IMR-90 (cell line): ENCODE measurements at regions not wholly inside any gene's neighbourhood (a gene's known extent, or its start where the extent isn't known, plus 50 kb on each side); places are given as distances from the start of the nearest gene placed in this dataset.
"Not testable (repeated sequence)": the region's sequence is repeated elsewhere in the genome, so short reads cannot be mapped to it uniquely, and the experiment has no call there.

Source experiments
- ATAC-seq: fragments of 200-7000 bp; cut with Tn5 transposase; 2 replicates; pipeline ENCODE4 v1.9.1; 2020; ENCODE audit warnings: low read depth, mild to moderate bottlenecking, moderate library complexity
- BruUV-seq: library from RNA; stranded (reverse); fragments of 400-500 nt; replicated peaks from 2 replicates; lab custom pipeline; 2021; lab: Mats Ljungman, UMichigan
- CTCF ChIA-PET: fragments of 300-600 bp; formaldehyde crosslinking; extraction: SDS; loops from one replicate; lab custom pipeline; 2021; ENCODE audit warnings: antibody characterized with exemption; lab: Yijun Ruan, JAX
- POLR2A ChIA-PET: fragments of 300-600 bp; sonication (Branson Sonifier 250); formaldehyde crosslinking; loops from one replicate; lab custom pipeline; 2022; ENCODE audit warnings: antibody characterized with exemption; ENCODE audit not compliant: unreplicated experiment; lab: Charles Lee
- DNase-seq: peaks from one replicate; pipeline ENCODE4 v3.0.0; 2013
- H2AFZ ChIP-seq: replicated peaks from 2 replicates; pipeline ENCODE3; 2013; ENCODE audit warnings: low read length, mild to moderate bottlenecking; ENCODE audit not compliant: poor library complexity
- H2AK5ac ChIP-seq: 2 replicates; pipeline ENCODE4 v1.6.1; 2013; ENCODE audit warnings: low read depth, low read length, inconsistent platforms
- H2AK9ac ChIP-seq: replicated peaks from 2 replicates; pipeline ENCODE3; 2013; ENCODE audit warnings: mild to moderate bottlenecking, low read depth, low read length, moderate library complexity; ENCODE audit not compliant: poor library complexity
- H2BK120ac ChIP-seq: 2 replicates; pipeline ENCODE4 v1.6.1; 2013; ENCODE audit warnings: low read depth, low read length, inconsistent platforms
- H2BK15ac ChIP-seq: 3 replicates; pipeline ENCODE4 v1.6.1; 2013; ENCODE audit warnings: low read depth, low read length, inconsistent platforms
- H2BK20ac ChIP-seq: 2 replicates; pipeline ENCODE4 v1.6.1; 2013; ENCODE audit warnings: low read depth, mild to moderate bottlenecking, inconsistent platforms, low read length, moderate library complexity
- H2BK5ac ChIP-seq: 2 replicates; pipeline ENCODE4 v1.6.1; 2013; ENCODE audit warnings: mild to moderate bottlenecking, low read depth, low read length, inconsistent platforms; ENCODE audit not compliant: poor library complexity, severe bottlenecking
- H3K14ac ChIP-seq: replicated peaks from 2 replicates; pipeline ENCODE4 v1.6.1; 2013; ENCODE audit warnings: low read depth, low read length, inconsistent platforms
- H3K18ac ChIP-seq: 2 replicates; pipeline ENCODE4 v1.6.1; 2013; ENCODE audit warnings: low read depth, low read length, control low read depth
- H3K23ac ChIP-seq: 2 replicates; pipeline ENCODE4 v1.6.1; 2013; ENCODE audit warnings: low read depth, low read length, inconsistent platforms
- H3K27ac ChIP-seq: 2 replicates; pipeline ENCODE4 v1.5.1; 2013; ENCODE audit warnings: mild to moderate bottlenecking, control low read depth, low read length; ENCODE audit not compliant: insufficient read depth
- H3K27me3 ChIP-seq: 2 replicates; pipeline ENCODE4 v1.6.1; 2013; ENCODE audit warnings: low read length; ENCODE audit not compliant: control insufficient read depth, insufficient read depth
- H3K36me3 ChIP-seq: 2 replicates; pipeline ENCODE4 v1.6.1; 2013; ENCODE audit warnings: low read length, mixed read lengths; ENCODE audit not compliant: control insufficient read depth, insufficient read depth
- H3K4ac ChIP-seq: 2 replicates; pipeline ENCODE4 v1.6.1; 2013; ENCODE audit warnings: low read depth, low read length, inconsistent platforms
- H3K4me1 ChIP-seq: 2 replicates; pipeline ENCODE4 v1.6.1; 2013; ENCODE audit warnings: low read length, mixed read lengths; ENCODE audit not compliant: control insufficient read depth, insufficient read depth
- H3K4me2 ChIP-seq: 2 replicates; pipeline ENCODE4 v1.6.1; 2013; ENCODE audit warnings: low read depth, mild to moderate bottlenecking, control low read depth, low read length, moderate library complexity
- H3K4me3 ChIP-seq: 2 replicates; pipeline ENCODE4 v1.5.1; 2013; ENCODE audit warnings: low read depth, mild to moderate bottlenecking, control low read depth, low read length, moderate library complexity; ENCODE audit not compliant: insufficient read depth
- H3K56ac ChIP-seq: 2 replicates; pipeline ENCODE4 v1.6.1; 2013; ENCODE audit warnings: low read length, inconsistent platforms; ENCODE audit not compliant: insufficient read depth; ENCODE audit errors: extremely low read depth
- H3K79me1 ChIP-seq, 2 experiments: 2 replicates each; pipeline ENCODE4 v1.6.1; 2013; ENCODE audit warnings: low read length in 2 of 2, inconsistent platforms in 1 of 2, low read depth in 1 of 2
- H3K9ac ChIP-seq: 2 replicates; pipeline ENCODE4 v1.6.1; 2013; ENCODE audit warnings: low read depth, low read length, control low read depth
- H3K9me1 ChIP-seq: 2 replicates; pipeline ENCODE4 v1.6.1; 2013; ENCODE audit warnings: low read length, inconsistent platforms; ENCODE audit not compliant: insufficient read depth
- H3K9me3 ChIP-seq: 2 replicates; pipeline ENCODE4 v1.6.1; 2013; ENCODE audit warnings: low read length; ENCODE audit not compliant: control insufficient read depth, insufficient read depth
- H4K20me1 ChIP-seq: 2 replicates; pipeline ENCODE4 v1.6.1; 2013; ENCODE audit warnings: low read length, inconsistent platforms; ENCODE audit not compliant: insufficient read depth
- H4K5ac ChIP-seq: 2 replicates; pipeline ENCODE4 v1.6.1; 2013; ENCODE audit warnings: mild to moderate bottlenecking, low read depth, low read length, control low read depth
- H4K8ac ChIP-seq, 2 experiments: 2 replicates each; pipeline ENCODE4 v1.6.1; 2013; ENCODE audit warnings: low read depth in 2 of 2, low read length in 2 of 2, control low read depth in 1 of 2, inconsistent platforms in 1 of 2
- H4K91ac ChIP-seq: 2 replicates; pipeline ENCODE4 v1.6.1; 2013; ENCODE audit warnings: low read depth, low read length, inconsistent platforms; ENCODE audit not compliant: insufficient read depth
- BHLHE40 ChIP-seq: fragments of 150-350 bp; IDR thresholded peaks from 2 replicates; pipeline ENCODE4 v1.6.1; 2016; ENCODE audit warnings: mild to moderate bottlenecking, low read depth, low read length
- CHD1 ChIP-seq: IDR thresholded peaks from 2 replicates; pipeline ENCODE4 v1.6.1; 2012; ENCODE audit warnings: low read depth, low read length, improper control_type of control experiment
- CTCF ChIP-seq: conservative IDR thresholded peaks from 2 replicates; pipeline ENCODE4 v1.5.1; 2012; ENCODE audit warnings: mild to moderate bottlenecking, low read depth, low read length, improper control_type of control experiment
- ELK1 ChIP-seq: fragments of 150-350 bp; IDR thresholded peaks from 2 replicates; pipeline ENCODE4 v1.6.1; 2016; ENCODE audit warnings: low read depth, mild to moderate bottlenecking, low read length, moderate library complexity, borderline replicate concordance
- MAZ ChIP-seq: IDR thresholded peaks from 2 replicates; pipeline ENCODE4 v1.6.1; 2012; ENCODE audit warnings: low read depth, mild to moderate bottlenecking, low read length, improper control_type of control experiment, moderate library complexity, borderline replicate concordance
- MXI1 ChIP-seq: IDR thresholded peaks from 2 replicates; pipeline ENCODE4 v1.6.1; 2012; ENCODE audit warnings: low read depth, mild to moderate bottlenecking, low read length, moderate library complexity, borderline replicate concordance
- RFX5 ChIP-seq: IDR thresholded peaks from 2 replicates; pipeline ENCODE4 v1.8.0; 2012; ENCODE audit warnings: low read depth, mild to moderate bottlenecking, low read length, moderate library complexity
- WGBS, 2 experiments: methylation state at CpG; one replicate each; pipeline versions ENCODE4 v1.1.5 to v1.1.7; 2013; ENCODE audit warnings: missing lambda C conversion rate in 2 of 2; ENCODE audit not compliant: insufficient read length in 1 of 2; ENCODE audit errors: extremely low coverage in 2 of 2; 5-methylcytosine and 5-hydroxymethylcytosine counted together
- dilution Hi-C: fragments of 300-500 bp; cut with HindIII; formaldehyde crosslinking; loops from one replicate; pipeline ENCODE4 v1.14.3; 2018; ENCODE audit warnings: low sequenced_read_pairs; ENCODE audit not compliant: unreplicated experiment
- in situ Hi-C: fragments of 300-500 bp; cut with MboI; formaldehyde crosslinking; loops from 3 replicates; pipeline ENCODE4 v1.14.3; 2019; ENCODE audit warnings: low sequenced_read_pairs, inconsistent platforms, mixed read lengths
- intact Hi-C: fragments of 100-400 bp; cut with micrococcal nuclease; formaldehyde crosslinking; loops from 2 replicates; pipeline ENCODE4 v1.10.0; 2022

- ATAC-seq, result no peak
- Histone ChIP-seq H3K9me3 (peaks cover 8% of the 10 kb centered on the region), H3K18ac (no peak overlapping the region), H2BK20ac (no peak overlapping the region), H2BK120ac (no peak overlapping the region), H3K14ac (no peak overlapping the region), H4K8ac (no peak overlapping the region), H3K4me2 (no peak overlapping the region), H3K4ac (no peak overlapping the region), H3K4me1 (no peaks in the 10 kb centered on the region), H4K20me1 (no peaks in the 10 kb centered on the region), H3K4me3 (no peak overlapping the region), H4K5ac (no peak overlapping the region), H4K91ac (no peak overlapping the region), H3K9me1 (no peaks in the 10 kb centered on the region), H2AK9ac (no peak overlapping the region), H3K23ac (no peak overlapping the region), H3K36me3 (no peaks in the 10 kb centered on the region), H2AK5ac (no peak overlapping the region), H2BK15ac (no peak overlapping the region), H3K79me1 (no peaks in the 10 kb centered on the region), H2AFZ (no peak overlapping the region), H2BK5ac (no peak overlapping the region), H3K56ac (no peak overlapping the region), H3K9ac (no peak overlapping the region), H3K27ac (no peak overlapping the region), H3K27me3 (peaks cover 6% of the 10 kb centered on the region)
- no peak for TF ChIP-seq MAZ
- TF ChIP-seq BHLHE40, result no peak
- no peak for TF ChIP-seq MXI1
- no peak for TF ChIP-seq ELK1
- no peak for TF ChIP-seq CHD1
- TF ChIP-seq CTCF, result no peak
- no peak for TF ChIP-seq RFX5
- DNase-seq, result no peak
- in situ Hi-C loops, result no loop called here
- ChIA-PET POLR2A (no interaction called here), CTCF (no interaction called here)
- no CpG with 5 or more reads among the region's 1 CpG for WGBS, 2 experiments
- no TSS peak for BruUV-seq
- dilution Hi-C loops, result no loop called here
- intact Hi-C loops, result no loop called here
Observed at GRCh38 chr5:74526111-74526510, 114.4 kb downstream of the ENC1 start.

- H2AK5ac ChIP-seq, BruUV-seq, CTCF ChIA-PET, H3K14ac ChIP-seq, H3K4me3 ChIP-seq, H3K4ac ChIP-seq, H3K27me3 ChIP-seq, H3K9me1 ChIP-seq, H3K79me1 ChIP-seq, H4K91ac ChIP-seq, H4K8ac ChIP-seq, H3K36me3 ChIP-seq, H3K9ac ChIP-seq, H3K4me2 ChIP-seq, H2AK9ac ChIP-seq, POLR2A ChIA-PET, H4K20me1 ChIP-seq, ATAC-seq, intact Hi-C loops, H3K27ac ChIP-seq, H2BK20ac ChIP-seq, H3K56ac ChIP-seq, H2BK120ac ChIP-seq, in situ Hi-C loops, H3K23ac ChIP-seq, H3K9me3 ChIP-seq, DNase-seq, H2BK5ac ChIP-seq, H3K4me1 ChIP-seq, H2BK15ac ChIP-seq, dilution Hi-C loops, H3K18ac ChIP-seq, H4K5ac ChIP-seq, H2AFZ ChIP-seq: not testable (repeated sequence)
- no CpG with 5 or more reads among the region's 3 CpGs for WGBS, 2 experiments
Observed at GRCh38 chr5:74524767-74525166, 115.8 kb downstream of the ENC1 start.
